Astrocyte of the cerebellum (primary cell): ENCODE measurements at regions not wholly inside any gene's neighbourhood (a gene's known extent, or its start where the extent isn't known, plus 50 kb on each side); places are given as distances from the start of the nearest gene placed in this dataset.

Experiments
- DNase-seq: peaks from one replicate; pipeline ENCODE4 v3.0.0-alpha.2; 2011; ENCODE audit warnings: low read depth
- H3K4me3 ChIP-seq: 2 replicates; pipeline ENCODE4 v1.5.1; 2011; ENCODE audit warnings: mild to moderate bottlenecking, low read depth, low read length, moderate library complexity
- in situ Hi-C: cut with HindIII; loops from 2 replicates; pipeline ENCODE4 v1.10.0; 2017; ENCODE audit warnings: low sequenced_read_pairs
- TF ChIP-seq, protein P1 (sequence below): IDR thresholded peaks from 2 replicates; pipeline ENCODE4 v1.5.1; 2012; ENCODE audit warnings: low read length, low read depth, moderate library complexity, mild to moderate bottlenecking; ENCODE audit errors: missing control alignments

DNA sequence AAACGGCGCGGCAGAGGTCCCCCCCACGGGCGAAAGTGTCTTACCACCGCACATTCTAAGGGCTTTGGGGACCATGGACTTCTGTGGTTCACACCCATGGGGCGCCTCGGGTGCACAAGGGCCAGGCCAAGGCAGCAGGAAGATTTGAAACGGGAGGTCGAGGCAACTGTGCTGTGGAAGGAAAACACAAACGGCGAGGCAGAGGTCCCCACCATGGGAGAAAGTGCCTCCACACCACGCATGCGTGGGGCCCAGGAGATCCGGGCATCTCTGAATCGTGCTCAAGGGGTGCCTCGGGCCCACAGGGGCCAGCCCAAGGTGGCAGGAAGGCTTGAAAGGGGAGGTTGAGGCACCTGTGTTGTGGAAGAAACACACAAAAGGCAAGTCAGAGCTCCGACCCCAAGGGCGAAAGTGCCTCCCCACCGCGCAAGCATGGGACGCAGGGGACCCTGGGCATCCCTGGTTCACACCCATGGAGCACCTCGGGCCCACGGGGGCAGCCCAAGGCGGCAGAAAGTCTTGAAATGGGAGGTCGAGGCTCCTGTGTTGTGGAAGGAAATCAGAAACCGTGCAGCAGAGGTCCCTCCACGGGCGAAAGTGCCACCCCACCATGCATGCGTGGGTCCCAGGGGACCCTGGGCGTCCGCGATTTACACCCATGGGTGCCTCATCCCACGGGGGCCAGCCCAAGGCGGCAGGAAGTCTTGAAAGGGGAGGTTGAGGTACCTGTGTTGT is 371.0 kb downstream of the ALG10 start:
- DNase-seq: no peak
- in situ Hi-C loops: no loop called here
- H3K4me3 ChIP-seq: no peak overlapping the region
- TF ChIP-seq, protein P1, sequence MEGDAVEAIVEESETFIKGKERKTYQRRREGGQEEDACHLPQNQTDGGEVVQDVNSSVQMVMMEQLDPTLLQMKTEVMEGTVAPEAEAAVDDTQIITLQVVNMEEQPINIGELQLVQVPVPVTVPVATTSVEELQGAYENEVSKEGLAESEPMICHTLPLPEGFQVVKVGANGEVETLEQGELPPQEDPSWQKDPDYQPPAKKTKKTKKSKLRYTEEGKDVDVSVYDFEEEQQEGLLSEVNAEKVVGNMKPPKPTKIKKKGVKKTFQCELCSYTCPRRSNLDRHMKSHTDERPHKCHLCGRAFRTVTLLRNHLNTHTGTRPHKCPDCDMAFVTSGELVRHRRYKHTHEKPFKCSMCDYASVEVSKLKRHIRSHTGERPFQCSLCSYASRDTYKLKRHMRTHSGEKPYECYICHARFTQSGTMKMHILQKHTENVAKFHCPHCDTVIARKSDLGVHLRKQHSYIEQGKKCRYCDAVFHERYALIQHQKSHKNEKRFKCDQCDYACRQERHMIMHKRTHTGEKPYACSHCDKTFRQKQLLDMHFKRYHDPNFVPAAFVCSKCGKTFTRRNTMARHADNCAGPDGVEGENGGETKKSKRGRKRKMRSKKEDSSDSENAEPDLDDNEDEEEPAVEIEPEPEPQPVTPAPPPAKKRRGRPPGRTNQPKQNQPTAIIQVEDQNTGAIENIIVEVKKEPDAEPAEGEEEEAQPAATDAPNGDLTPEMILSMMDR: no peak

DNA sequence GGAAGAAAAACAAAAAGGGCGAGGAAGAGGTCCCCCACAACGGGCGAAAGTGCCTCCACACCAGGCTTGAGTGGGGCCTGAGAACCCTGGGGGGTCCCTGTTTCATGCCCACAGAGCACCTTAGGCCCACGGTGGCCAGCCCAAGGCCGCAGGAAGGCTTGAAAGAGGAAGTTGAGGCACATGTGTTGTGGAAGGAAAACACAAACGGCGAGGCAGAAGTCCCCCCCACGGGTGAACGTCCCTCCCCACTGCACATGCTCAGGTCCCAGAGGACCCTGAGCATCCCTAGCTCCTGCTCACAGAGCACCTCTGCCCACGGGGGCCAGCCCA is 371.5 kb downstream of the ALG10 start:
- H3K4me3 ChIP-seq: no peak overlapping the region
- no peak for DNase-seq
- in situ Hi-C loops: no loop called here
- TF ChIP-seq, protein P1: no peak

DNA sequence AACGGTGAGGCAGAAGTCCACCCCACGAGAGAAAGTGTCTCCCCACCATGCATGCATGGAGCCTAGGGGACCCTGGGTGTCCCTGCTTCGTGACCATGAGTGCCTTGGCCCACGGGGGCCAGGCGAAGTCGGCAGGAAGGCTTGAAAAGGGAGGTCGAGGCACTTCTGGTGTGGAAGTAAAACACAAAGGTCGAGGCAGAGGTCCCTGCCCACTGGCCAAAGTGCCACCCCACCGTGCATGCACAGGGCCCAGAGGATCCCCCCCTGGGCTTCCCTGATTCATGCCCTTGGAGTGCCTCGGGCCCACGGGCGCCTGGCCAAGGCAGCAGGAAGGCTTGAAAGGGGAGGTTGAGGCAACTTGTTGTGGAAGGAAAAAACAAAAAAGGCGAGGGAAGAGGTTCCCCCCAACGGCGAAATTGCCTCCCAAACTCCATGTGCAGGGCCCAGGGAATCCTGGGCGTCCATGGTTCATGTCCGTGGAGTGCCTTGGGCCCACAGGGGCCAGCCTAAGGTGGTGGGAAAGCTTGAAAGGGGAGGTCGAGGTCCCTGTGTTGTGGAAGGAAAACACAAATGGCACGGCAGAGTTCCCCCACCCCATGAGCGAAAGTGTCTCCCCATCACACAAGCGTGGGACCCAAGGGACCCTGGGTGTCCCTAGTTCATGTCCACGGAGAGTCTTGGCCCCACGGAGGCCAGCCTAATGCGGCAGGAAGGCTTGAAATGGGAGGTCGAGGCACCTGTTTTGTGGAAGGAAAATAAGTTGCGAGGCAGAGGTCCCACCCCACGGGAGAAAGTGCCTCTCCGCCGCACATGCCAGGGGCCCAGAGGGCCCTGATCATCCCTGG is 372.1 kb downstream of the ALG10 start:
- no peak overlapping the region for H3K4me3 ChIP-seq
- in situ Hi-C loops: no loop called here
- TF ChIP-seq, protein P1: no peak
- no peak for DNase-seq

DNA sequence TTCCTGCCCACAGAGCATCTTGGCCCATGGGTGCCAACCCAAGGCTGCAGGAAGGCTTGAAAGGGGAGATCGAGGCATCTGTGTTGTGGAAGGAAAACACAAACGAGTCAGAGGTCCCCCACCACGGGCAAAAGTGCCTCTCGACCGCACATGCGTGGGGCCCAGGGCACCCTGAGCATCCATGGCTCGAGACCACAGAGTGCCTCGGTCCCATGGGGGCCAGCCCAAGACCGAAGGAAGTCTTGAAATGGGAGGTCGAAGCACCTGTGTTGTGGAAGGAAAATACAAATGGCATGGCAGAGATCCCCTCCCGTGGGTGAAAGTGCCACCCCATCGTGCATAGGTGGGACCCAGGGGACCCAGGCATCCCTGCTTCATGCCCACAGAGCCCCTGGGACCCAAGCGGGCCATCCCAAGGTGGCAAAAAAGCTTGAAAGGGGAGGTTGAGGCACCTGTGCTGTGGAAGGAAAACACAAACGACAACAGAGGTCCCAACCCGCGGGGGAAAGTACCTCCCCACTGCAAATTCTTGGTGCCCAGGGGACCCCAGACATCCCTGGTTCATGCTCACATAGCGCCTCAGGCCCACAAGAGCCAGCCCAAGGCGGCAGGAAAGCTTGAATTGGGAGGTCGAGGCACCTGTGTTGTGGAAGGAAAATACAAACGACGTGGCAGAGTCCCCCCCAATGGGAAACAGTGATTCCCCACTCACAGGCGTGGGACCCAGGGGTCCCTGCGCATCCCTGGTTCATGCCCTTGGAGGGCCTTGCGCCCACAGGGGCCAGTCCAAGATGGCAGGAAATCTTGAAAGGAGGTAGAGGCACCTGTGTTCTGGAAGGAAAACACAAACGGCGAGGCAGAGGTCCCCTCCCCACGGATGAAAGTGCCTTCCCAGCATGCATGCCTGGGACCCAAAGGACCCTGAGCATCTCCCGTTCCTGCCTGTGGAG is 373.0 kb downstream of the ALG10 start:
- in situ Hi-C loops: no loop called here
- no peak for DNase-seq
- H3K4me3 ChIP-seq: no peak overlapping the region
- TF ChIP-seq, protein P1: no peak

DNA sequence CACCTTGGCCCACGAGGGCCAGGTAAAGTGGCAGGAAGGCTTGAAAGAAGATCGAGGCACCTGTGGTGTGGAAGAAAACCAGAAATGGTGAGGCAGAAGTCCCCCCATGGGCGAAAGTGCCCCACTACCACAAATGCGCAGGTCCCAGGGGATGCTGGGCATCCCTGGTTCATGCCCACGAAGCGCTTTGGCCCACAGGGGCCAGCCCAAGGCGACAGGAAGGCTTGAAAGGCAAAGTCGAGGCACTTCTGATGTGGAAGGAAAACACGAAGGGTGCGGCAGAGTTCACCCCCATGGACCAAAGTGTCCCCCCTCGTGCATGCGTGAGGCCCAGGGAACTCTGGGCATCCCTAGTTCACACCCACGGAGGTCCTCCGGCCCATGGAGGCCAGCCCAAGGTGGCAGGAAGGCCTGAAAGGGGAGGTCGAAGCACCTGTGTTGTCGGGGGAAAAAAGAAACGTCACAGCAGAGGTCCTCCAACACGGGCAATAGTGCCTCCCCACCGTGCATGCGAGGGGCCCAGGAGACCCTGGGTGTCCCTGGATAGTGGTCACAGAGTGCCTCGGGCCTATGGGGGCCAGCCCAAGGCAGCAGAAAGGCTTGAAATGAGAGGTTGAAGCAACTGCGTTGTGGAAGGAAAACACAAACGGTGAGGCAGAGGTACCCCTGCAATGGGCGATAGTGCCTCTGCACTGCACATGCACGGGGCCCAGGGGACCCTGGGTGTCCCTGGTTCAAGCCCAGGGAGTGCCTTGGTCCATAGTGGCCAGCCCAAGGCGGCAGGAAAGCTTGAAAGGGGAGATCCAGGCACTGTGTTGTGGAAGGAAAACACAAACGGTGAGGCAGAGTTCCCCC is 373.9 kb downstream of the ALG10 start:
- DNase-seq: no peak
- TF ChIP-seq, protein P1: no peak
- in situ Hi-C loops: no loop called here
- no peak overlapping the region for H3K4me3 ChIP-seq
